A673 (cell line): ENCODE measurements at regions not wholly inside any gene's neighbourhood (a gene's known extent, or its start where the extent isn't known, plus 50 kb on each side); places are given as distances from the start of the nearest gene placed in this dataset.

ENCODE experiments used
- CTCF ChIP-seq: fragments of 300-800, 200-600 bp; sonication (generic); conservative IDR thresholded peaks from 2 replicates; pipeline ENCODE4 v1.5.1; 2017; ENCODE audit warnings: low read depth, mild to moderate bottlenecking, antibody characterized with exemption, low read length, moderate library complexity, mixed read lengths
- EZH2 ChIP-seq: fragments of 200-600 bp; sonication (generic); IDR thresholded peaks from 2 replicates; pipeline ENCODE4 v1.6.1; 2017; ENCODE audit warnings: borderline replicate concordance, low read depth, mild to moderate bottlenecking, mixed read lengths, antibody characterized with exemption, low read length; ENCODE audit not compliant: poor library complexity, severe bottlenecking

- TF ChIP-seq CTCF = no peak
- TF ChIP-seq EZH2 = no peak
Observed at GRCh38 chr13:109868578-109869311, 82.4 kb upstream of the IRS2 start.
